Stimulated activated CD4-positive, alpha-beta T cell treated with anti-CD3 and anti-CD28 coated beads, Interleukin-1b, Interleukin-23, amount 100 ng/mL, for 48 hours (primary cell): ENCODE measurements at regions not wholly inside any gene's neighbourhood (a gene's known extent, or its start where the extent isn't known, plus 50 kb on each side); places are given as distances from the start of the nearest gene placed in this dataset.
A peak's percentile ranks its signal among the peaks of the same experiment; 100 is the strongest.

Experiments used
- DNase-seq: peaks from one replicate; pipeline ENCODE4 v3.0.0-alpha.2; 2020

DNA sequence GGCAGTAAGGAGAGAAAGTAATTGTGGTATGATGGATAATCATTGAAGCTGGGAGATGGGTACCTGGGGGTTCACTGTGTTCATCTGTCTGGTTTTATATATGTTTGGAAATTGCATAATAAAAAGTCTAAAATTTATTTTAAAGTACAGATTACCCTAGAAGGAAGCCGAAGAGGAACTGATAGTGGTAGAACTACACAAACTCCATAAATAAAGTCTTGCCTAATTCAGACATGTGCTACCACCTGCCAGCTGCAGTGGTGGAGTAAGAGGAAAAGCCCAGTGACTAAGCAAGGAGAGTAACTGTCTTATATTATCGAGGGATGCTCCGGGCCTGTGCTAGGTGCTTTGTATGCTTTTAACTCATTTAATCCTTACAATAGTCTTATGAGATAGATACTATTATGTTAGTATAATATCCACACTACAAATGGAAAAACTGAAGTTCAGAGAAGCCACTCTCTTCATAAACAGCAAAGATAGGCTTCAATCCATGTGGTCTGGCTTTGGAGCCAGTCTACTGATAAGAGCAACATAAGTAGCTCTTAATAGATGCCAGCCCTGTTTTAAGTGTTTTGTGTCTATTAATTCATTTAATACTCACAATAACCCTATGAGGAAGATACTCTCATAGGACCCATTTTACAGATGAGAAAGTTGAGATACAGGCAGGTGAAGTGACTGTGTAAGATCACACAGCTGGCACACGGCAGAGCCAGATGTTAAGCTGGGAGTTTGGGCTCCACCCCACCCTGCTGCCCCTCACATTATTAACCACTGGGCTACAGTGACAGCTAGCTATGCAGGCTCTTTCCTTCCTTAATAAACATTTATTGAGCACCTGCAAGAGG, 56.8 kb upstream of the HNRNPU start:
- DNase-seq, result no peak

DNA sequence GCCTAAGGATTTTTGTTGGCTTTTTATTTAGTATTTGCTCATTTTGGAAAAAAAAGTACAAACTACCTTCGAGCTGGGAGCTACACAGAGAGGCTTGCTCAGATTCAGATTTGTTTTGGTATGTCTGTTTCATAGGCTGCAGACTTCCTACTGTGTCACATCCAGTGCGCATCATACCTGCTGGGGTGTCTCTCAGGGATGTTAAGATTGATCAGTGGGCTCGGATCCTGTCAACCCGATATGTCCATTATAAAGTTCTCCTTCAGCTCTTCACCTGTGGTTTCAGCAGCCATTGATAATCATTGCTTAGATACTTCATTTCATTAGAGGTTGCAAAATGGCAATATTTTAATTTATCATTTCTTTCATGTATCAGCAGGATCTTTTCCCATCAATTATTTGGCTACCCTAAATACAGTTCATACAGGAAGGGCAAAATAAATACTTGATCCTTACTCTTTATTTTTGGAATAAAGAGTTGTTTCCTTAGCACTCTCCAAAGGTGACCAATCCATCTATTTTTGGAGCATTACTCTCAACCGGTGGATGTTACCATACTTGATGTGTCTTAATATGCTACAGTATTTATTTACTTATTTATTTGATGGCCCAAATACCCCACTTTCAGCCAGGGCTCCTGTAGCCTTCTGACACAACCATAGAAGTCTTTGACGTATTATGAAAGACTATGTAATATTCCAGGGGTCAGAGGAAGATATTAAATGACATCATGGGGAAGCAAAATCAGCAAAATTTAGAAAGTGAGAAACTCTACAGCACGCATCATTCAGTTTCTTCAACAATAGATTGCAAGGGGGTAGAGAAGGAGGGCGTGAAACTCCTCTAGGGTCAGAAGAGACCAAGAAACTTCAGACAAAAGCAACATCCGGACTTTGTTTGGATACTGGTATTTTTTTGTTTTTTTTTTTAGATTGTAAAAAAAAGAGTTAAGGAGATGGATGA, 55.3 kb upstream of the HNRNPU start:
- DNase-seq, result no peak

DNA sequence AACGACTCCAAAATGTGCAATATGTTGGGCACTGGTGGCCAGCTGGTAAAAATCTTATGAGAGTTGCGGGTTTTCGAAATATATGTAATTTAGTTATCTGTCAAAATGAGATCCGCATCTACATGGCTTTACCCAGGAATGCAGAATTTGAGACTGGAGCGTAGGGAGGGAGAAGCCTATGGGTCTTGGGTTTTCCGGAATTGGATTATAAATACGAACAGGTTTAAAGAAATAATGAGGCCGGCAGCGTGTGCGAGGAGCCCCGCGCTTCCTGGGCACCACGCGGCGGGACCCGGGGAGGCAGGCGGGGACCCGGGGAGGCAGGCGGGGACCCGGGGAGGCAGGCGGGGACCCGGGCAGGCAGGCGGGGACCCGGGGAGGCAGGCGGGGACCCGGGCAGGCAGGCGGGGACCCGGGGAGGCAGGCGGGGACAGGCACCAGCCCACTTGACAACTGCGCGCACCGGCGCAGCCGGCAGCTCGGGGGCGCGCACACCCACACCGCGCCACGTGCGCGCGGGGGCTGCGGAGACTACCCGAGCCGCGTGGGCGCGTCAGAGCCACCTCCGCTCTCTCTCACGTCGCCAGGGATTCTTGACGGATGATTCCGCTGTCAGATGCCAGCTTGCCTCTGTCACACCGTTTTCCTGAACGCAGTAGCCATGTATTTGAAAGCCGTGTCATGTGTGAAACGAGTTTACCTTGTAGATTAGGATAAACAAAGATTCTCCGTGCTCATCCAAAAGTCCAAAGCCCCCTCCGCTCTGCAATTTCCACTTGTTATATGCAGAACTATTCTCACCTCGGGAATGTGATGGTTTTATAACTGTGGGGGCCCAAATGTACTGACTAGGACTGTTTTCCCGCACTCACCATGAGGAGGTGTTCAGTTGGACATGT, 54.3 kb upstream of the HNRNPU start:
- peak; percentile 46 for DNase-seq

DNA sequence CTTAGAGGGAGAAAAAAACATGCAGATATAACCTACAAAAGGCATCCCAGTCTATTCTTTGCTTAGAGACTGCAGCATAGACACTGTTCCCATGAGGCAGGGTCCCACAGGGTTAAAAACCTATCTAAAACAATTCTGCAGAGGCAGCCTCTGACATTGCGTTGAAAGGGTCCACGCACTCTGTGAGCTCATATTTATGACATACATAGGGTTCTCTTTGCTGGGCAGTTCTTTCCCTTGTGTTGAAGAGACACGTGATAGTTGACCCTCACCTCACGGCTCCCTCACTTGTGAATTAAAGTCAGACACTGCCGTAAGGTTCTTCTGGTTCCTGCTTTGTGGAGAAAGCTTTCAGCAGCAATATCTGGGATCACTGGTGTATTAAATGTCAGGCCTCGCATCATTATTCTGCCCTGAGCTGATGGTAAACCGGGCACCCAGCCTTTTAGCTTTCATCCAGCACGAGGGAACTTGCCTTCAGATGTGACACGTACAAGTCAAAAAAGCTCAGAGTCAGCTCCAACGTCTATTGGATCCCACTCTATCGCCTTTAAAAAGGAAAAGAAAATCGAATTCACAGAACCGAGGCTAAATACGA, 52.8 kb upstream of the HNRNPU start:
- DNase-seq, result no peak

DNA sequence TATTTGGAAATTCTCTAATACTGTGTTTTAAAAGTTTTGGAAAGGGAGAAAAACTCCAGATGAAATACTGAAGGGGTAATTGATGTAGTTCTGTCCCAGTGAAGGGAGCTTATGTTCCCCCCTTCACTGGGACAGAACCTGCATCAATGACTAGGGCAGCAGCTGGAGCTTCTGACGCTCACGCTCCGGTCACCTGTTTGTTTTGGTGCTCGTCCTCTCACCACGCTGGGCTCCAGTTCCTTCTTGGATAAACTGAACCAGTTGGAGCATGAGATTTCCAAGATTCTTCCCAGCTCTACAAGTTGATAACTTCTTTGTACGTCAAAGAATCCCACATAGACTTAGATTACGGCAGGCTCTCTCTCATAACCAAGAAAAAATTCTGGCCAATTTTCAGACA, 51.4 kb upstream of the HNRNPU start:
- DNase-seq, result no peak

DNA sequence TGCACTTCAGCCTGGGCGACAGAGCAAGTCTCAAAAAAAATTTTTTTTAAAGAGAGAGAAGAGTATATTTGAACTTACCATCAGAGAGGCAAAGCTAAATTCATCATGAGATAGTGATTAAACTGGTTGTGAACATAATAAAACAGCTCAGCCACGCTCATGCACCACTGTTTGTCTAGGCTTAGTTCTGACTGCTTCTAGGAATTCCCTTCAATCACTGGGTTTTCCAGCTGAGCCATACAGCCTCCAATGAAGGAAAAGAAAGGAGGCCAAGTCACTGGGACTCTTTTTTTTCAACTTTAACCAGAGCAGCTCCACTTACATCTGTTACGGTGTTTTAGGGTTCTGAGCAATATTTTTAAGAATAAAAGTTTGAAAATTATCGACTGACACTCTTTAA, 50.4 kb upstream of the HNRNPU start:
- DNase-seq, result no peak
